ENCODE measurements at regions not wholly inside any gene's neighbourhood (a gene's known extent, or its start where the extent isn't known, plus 50 kb on each side); places are given as distances from the start of the nearest gene placed in this dataset.
A peak's percentile ranks its signal among the peaks of the same experiment; 100 is the strongest.
"Not testable (repeated sequence)": the region's sequence is repeated elsewhere in the genome, so short reads cannot be mapped to it uniquely, and the experiment has no call there.

DNA sequence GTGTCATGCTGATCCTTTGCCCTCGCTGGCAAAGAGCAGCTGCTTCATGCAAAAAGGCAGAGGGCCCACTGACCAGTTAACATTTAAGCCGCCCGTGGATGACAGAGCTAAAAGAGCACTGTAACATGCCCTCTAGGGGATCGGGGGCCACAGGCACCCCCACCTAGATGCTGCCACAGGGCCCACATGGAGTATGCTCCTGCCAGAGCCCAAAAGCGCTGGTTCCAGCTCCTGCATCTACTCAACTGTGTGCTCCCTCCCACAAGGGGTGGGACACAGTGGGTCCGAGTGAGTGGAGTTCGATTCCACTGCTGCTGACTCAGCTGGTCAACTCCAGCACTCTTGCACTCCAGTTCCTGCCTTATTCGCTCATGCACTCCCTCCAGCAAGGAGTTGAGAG lies 199.8 kb upstream of the CNTNAP2 start:
- DNase-seq: no peak

- DNase-seq: no peak
Observed at GRCh38 chr7:145915679-145916078, 200.9 kb upstream of the CNTNAP2 start.

GRCh38 chr7:145909991-145910513 lies 206.5 kb upstream of the CNTNAP2 start:
- no peak for DNase-seq

- DNase-seq: no peak
Observed at GRCh38 chr7:145903658-145904057, 212.9 kb upstream of the CNTNAP2 start.

- no peak for DNase-seq
Observed at GRCh38 chr7:145902123-145902522, 214.5 kb upstream of the CNTNAP2 start.

DNA sequence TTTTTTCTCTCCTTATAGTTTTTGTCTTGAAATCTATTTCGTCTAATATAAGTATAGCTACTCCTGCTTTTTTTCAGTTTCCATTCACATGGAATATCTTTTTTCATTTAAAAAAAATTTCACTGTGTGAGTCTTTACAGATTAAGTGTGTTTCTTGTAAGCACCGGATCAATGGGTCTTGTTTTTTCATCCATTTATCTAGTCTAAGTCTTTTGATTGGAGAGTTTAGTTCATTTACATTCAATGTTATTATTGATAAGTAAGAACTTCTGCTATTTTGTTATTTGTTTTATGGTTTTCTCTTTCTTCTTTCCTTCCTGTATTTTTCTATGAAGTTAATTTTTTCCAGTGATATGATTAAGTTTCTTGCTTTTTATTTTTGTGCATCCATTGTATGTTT lies 216.7 kb upstream of the CNTNAP2 start:
- DNase-seq: no peak

DNA sequence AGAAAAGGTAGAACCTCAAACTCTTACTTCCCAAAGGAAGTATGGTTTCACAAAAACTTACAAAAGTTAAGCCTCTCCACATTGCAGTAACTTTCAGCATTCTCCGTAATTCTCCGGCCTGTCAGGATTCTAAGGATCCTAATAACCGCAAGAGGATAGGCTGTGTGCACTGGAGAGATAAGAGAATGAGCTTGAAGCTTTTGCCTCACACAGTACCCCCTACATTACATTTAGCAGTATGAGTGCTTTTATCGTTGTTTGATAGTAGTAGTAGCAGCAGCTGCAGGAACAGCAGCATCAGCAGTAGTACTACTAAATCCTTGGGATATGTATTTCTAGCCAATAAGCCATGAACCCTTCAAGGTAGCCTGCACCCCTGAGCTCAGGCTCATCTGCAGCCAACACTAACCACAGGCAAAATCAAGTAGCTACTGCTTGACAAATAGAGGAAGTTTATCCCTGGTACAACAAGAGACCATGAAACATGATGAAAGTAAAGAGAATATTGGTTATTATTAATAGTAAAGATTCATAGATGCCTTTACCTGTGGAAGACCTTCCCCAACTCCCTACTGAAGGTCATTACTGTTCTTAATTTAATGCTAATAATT lies 222.6 kb upstream of the CNTNAP2 start:
- DNase-seq: no peak

DNA sequence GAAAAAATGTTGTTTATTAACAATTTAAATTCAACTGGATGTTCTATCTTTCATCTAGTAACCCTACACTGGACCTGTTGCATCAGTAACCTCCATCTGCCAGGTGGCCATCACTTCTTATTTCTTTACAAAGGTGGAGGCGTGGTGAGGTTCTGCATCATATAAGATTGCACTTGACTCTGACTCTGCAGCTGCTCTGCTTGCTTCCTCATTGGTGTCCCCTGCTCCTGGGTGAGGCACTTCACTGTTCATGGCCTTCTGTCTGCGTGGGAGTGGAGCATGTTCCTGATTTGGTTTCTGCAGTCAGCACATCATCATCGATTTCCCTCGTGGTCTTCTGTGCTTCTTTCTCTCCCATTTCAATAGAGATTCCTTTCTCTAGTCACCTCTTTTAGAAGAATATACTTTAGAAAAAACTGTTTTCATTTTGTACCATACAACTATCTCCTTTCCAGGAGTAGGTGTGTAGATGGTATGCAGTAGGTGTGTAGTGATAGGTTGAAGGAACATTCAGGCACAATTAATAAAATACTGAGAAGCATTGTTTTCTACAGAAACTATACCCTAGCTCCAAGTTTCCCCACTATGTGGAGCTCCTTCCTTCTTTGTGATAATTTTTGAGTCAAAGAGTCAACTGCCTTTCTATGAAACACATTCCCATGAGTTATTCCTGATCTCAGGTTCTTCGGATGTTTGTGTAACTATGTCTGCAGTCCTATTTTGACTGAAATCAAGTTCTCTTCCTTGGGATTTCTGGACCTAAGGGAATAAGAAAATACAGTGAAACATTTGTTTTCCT lies 231.7 kb upstream of the CNTNAP2 start:
- DNase-seq: no peak

DNA sequence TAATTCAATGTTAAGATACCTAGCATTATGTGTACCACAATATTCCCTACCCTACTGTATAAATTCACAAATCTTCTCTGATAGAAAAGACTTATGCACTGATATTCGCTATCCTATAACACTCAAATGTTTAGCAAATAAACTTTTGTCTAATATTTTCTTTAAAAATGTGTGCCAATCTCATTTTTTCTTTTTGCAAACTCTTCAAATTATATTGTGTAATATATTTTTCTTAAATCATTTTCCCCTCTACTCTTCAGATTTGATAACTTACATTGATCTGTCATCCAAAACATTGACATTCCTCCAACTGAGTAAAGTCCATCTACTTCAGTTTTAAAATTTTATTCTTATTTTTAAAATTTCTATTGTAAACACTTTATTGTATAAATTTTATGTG lies 240.2 kb upstream of the CNTNAP2 start:
- no peak for DNase-seq

DNA sequence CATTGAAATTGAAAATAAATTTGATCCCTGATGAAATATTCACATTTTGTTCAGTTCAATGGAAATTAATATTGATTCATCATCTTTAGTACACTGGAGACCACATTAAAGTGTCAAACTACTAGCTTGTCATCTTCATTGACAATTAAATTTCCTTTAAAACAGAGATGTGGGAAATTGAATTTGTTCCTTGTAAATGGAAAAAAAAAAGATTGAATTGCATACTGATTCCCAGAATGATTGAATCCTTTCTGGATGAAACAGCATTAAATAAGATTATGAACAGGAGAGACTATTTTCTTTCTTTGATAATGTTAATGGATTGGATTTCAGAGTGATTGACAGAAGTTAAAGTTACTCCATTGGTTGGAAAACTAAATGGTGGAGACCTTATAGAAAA lies 241.3 kb upstream of the CNTNAP2 start:
- DNase-seq: no peak

DNA sequence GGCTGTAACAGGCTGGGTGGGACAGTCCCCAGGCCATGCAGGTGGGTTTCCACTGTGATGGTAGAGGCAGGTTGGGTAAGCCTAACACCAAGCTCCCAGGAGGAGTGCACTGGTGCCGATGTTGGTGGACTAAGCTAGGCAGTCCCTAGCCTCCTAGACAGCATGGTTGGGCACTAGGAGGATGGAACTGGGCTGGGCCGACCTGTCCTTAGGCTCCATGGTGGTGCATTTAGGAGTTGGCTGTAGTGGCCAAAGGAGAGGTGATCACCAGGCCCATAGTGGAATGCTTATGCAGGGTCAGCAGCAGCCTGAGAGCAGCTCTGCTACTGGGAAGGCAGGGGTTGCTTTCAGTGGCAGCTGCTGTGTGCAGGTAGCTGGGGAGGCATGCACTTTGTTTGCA lies 247.7 kb upstream of the CNTNAP2 start:
- DNase-seq: no peak

- no peak for DNase-seq
Observed at GRCh38 chr7:145862212-145862611, 254.4 kb upstream of the CNTNAP2 start.

DNA sequence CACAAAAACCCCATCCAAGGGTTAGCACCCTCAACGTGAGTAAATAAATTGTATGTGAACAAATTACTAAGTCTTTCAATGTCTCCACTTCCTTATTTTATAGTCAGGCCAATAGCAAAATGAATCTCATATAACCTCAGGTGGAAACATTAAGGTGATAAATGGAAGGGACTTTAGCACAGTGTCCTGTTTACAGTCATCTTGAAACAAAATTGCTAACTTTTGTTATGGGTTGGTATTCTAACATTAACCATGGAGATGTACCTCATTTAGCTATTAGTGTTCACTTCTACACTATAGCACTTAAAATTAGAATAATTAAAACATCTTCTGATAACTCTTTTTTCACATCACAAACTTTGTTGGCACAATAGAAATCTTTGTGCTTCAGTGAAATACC lies 255.8 kb upstream of the CNTNAP2 start:
- no peak for DNase-seq

- no peak for DNase-seq
Observed at GRCh38 chr7:145850636-145851035, 266.0 kb upstream of the CNTNAP2 start.

DNA sequence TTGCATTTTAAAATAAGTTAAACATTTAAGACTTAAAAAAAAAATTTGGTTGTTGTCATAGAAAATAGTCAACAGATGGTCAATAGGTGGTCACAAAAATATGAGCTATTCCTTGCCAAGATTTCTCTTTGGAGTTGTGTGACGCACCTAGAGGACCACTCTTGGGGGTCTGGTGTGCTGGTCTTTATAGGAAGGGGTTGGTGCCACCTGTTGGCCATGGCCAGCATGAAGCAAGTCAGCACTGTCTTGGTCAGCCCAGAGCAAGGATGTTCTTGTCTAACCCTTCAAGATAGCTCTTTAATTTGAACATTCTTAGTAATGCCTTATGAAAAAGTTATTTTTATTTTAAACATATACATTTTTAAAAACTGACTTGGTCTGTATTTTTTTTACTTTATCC lies 267.9 kb upstream of the CNTNAP2 start:
- DNase-seq: peak; percentile 13

DNA sequence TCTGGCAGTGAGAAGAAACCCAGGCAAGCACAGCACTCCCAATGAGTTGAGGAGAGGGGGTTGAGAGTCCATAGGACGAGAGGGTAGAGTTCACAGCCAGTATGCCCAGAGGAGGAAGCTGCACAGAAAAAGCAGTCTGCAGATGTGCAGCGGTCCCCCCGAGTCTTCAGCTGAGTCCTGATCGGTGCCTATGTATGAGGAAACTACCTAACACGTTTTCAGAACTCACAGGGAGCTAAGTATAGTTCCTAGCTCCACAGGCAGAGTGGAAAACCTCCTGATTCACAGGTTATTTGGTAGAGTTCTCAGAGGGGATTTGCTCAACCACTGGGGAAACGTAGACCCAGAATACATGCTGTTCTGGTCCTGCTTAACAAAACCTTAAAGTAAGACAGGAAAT lies 271.3 kb upstream of the CNTNAP2 start:
- DNase-seq: no peak

DNA sequence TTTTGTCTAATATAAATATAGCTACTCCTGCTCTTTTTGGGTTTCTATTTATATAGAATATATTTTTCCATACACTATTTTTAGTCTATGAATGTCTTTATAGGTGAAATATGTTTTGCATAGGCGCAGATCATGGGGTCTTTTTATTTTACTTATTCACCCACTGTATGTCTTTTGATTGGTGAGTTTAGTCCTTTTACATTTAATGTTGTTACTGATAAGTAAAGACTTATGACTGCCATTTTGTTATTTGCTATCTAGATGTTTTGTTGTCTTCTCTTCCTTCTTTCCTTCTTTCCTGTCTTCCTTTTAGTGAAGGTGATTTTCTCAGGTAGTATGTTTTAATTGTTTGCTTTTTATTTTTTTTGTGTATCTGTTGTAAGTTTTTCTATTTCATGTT lies 276.8 kb upstream of the CNTNAP2 start:
- DNase-seq: no peak

- DNase-seq: no peak
Observed at GRCh38 chr7:145831616-145832206, 284.9 kb upstream of the CNTNAP2 start.

DNA sequence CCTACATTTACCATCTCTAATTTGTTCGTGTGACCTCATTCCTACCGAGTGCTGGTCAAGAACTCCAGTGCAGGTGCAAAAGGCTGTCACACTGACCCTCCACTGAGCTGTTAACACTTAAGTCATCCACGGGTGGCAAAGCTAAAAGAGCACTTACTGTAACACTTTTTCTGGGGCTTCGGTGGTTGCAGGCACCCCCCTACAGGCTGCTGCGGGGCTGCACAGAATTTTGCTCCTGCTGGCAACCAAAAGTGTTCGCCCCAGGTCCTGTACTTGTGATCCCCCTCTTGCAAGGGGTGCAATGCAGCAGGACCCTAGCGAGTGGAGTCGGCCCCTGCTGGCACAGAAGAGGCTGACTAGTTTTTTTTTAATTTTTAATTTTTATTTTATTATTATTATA lies 298.9 kb upstream of the CNTNAP2 start:
- no peak for DNase-seq

GRCh38 chr7:145812218-145812617 lies 304.4 kb upstream of the CNTNAP2 start:
- no peak for DNase-seq

DNA sequence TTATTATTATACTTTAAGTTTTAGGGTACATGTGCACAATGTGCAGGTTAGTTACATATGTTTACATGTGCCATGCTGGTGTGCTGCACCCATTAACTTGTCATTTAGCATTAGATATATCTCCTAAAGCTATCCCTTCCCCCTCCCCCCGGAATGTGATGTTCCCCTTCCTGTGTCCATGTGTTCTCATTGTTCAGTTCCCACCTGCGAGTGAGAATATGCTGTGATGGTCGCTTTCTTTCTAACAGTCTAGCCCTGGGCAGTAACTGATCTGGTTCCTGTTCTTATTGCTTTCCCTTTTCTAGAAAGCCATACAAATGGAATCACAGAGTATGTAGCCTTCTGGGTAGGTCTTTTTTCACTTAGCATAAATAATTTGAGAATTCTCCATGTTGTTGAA lies 311.1 kb upstream of the CNTNAP2 start:
- not testable (repeated sequence) for DNase-seq

- no peak for DNase-seq
Observed at GRCh38 chr7:145797507-145797906, 319.1 kb upstream of the CNTNAP2 start.

DNA sequence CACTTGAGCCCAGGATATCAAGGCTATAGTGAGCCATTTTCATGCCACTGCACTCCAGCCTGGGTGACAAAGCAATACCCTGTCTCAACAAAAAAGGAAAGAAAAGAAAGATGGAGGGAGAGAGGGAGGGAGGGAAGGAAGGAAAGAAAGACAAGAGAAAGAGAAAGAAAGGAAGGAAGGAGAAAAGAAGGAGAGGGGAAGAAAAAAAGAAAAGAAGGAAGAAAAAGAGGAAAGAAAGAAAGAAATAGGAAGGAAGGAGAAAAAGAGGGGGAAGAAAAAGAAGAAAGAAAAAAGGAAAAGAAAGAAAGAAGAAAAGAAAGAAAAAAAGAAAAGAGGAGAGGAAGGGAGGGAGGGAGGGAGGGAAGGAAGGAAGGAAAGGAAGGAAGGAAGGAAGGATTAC lies 321.5 kb upstream of the CNTNAP2 start:
- no peak for DNase-seq
